Skeletal muscle tissue (tissue), 3 donors: ENCODE measurements at regions not wholly inside any gene's neighbourhood (a gene's known extent, or its start where the extent isn't known, plus 50 kb on each side); places are given as distances from the start of the nearest gene placed in this dataset.

Experiments
- H3K27ac ChIP-seq: one replicate; pipeline ENCODE4 v1.7.0; 2013; ENCODE audit warnings: mild to moderate bottlenecking, low read depth, low read length, inconsistent platforms
- H3K27me3 ChIP-seq, 3 donors: one replicate each; pipeline ENCODE4 v1.7.0; 2013; ENCODE audit warnings: low read length in 3 of 3; ENCODE audit not compliant: control insufficient read depth in 3 of 3, insufficient read depth in 3 of 3
- H3K36me3 ChIP-seq, 3 donors: one replicate each; pipeline ENCODE4 v1.7.0; 2013; ENCODE audit warnings: low read length in 3 of 3; ENCODE audit not compliant: control insufficient read depth in 3 of 3, insufficient read depth in 3 of 3
- H3K4me1 ChIP-seq, 3 donors: one replicate each; pipeline ENCODE4 v1.7.0; 2013; ENCODE audit warnings: low read length in 3 of 3, mild to moderate bottlenecking in 3 of 3; ENCODE audit not compliant: control insufficient read depth in 3 of 3, insufficient read depth in 3 of 3
- H3K4me3 ChIP-seq, 3 donors: one replicate each; pipeline ENCODE4 v1.7.0; 2013; ENCODE audit warnings: low read length in 3 of 3
- H3K9ac ChIP-seq, 3 donors: one replicate each; pipeline ENCODE4 v1.7.0; 2013; ENCODE audit warnings: low read length in 3 of 3, mild to moderate bottlenecking in 3 of 3, moderate library complexity in 2 of 3, low read depth in 1 of 3
- H3K9me3 ChIP-seq, 3 donors: one replicate each; pipeline ENCODE4 v1.7.0; 2013; ENCODE audit warnings: low read length in 3 of 3; ENCODE audit not compliant: control insufficient read depth in 3 of 3
- donor health status: Osteomylitis.

- no peak overlapping the region for H3K4me3 ChIP-seq
- H3K36me3 ChIP-seq: no peaks in the 10 kb centered on the region
- no peaks in the 10 kb centered on the region for H3K4me1 ChIP-seq
- H3K9me3 ChIP-seq: no peaks in the 10 kb centered on the region
- H3K9ac ChIP-seq: no peak overlapping the region
- peaks cover 0 to 17% (median 9%) of the 10 kb centered on the region in 3 donors for H3K27me3 ChIP-seq
- H3K27ac ChIP-seq: no peak overlapping the region
Measured at GRCh38 chr14:65794674-65795279, 382.2 kb downstream of the FUT8 start.

- Histone ChIP-seq H3K27ac (no peak overlapping the region), H3K4me1 (no peaks in the 10 kb centered on the region), H3K36me3 (no peaks in the 10 kb centered on the region), H3K4me3 (no peak overlapping the region), H3K9me3 (no peaks in the 10 kb centered on the region), H3K9ac (no peak overlapping the region), H3K27me3 (peaks cover 0 to 3% (median 2%) of the 10 kb centered on the region in 3 donors)
Measured at GRCh38 chr14:65798216-65798615, 385.7 kb downstream of the FUT8 start.

- Histone ChIP-seq H3K27me3 (peaks cover 0 to 3% (median 0%) of the 10 kb centered on the region in 3 donors), H3K9me3 (no peaks in the 10 kb centered on the region), H3K27ac (no peak overlapping the region), H3K4me3 (no peak overlapping the region), H3K36me3 (no peaks in the 10 kb centered on the region), H3K4me1 (no peaks in the 10 kb centered on the region), H3K9ac (no peak overlapping the region)
Measured at GRCh38 chr14:65800694-65801093, 388.2 kb downstream of the FUT8 start.

GRCh38 chr14:65802196-65802595, 389.7 kb downstream of the FUT8 start:
- no peaks in the 10 kb centered on the region for H3K4me1 ChIP-seq
- no peak overlapping the region for H3K4me3 ChIP-seq
- no peaks in the 10 kb centered on the region for H3K36me3 ChIP-seq
- H3K9ac ChIP-seq: no peak overlapping the region
- H3K27me3 ChIP-seq: peaks cover 0 to 4% (median 3%) of the 10 kb centered on the region in 3 donors
- H3K27ac ChIP-seq: no peak overlapping the region
- H3K9me3 ChIP-seq: no peaks in the 10 kb centered on the region

GRCh38 chr14:65803885-65804284, 391.4 kb downstream of the FUT8 start:
- Histone ChIP-seq H3K27ac (no peak overlapping the region), H3K4me3 (no peak overlapping the region), H3K9ac (no peak overlapping the region), H3K4me1 (no peaks in the 10 kb centered on the region), H3K9me3 (peaks cover 0 to 8% (median 4%) of the 10 kb centered on the region in 3 donors), H3K27me3 (peaks cover 0 to 4% (median 3%) of the 10 kb centered on the region in 3 donors), H3K36me3 (no peaks in the 10 kb centered on the region)

- no peak overlapping the region for H3K9ac ChIP-seq
- no peak overlapping the region for H3K27ac ChIP-seq
- H3K27me3 ChIP-seq: peaks cover 0 to 4% (median 3%) of the 10 kb centered on the region in 3 donors
- H3K9me3 ChIP-seq: peaks cover 0 to 10% (median 7%) of the 10 kb centered on the region in 3 donors
- H3K4me3 ChIP-seq: no peak overlapping the region
- no peaks in the 10 kb centered on the region for H3K4me1 ChIP-seq
- no peaks in the 10 kb centered on the region for H3K36me3 ChIP-seq
Measured at GRCh38 chr14:65804439-65805112, 392.0 kb downstream of the FUT8 start.

GRCh38 chr14:65805113-65805473, 392.6 kb downstream of the FUT8 start:
- H3K27ac ChIP-seq: no peak overlapping the region
- H3K9me3 ChIP-seq: peaks cover 0 to 10% (median 7%) of the 10 kb centered on the region in 3 donors
- no peak overlapping the region for H3K9ac ChIP-seq
- no peaks in the 10 kb centered on the region for H3K36me3 ChIP-seq
- H3K4me1 ChIP-seq: no peaks in the 10 kb centered on the region
- no peak overlapping the region for H3K4me3 ChIP-seq
- peaks cover 0 to 4% (median 3%) of the 10 kb centered on the region in 3 donors for H3K27me3 ChIP-seq

- Histone ChIP-seq H3K9ac (no peak overlapping the region), H3K9me3 (peaks cover 0 to 10% (median 7%) of the 10 kb centered on the region in 3 donors), H3K4me1 (no peaks in the 10 kb centered on the region), H3K36me3 (no peaks in the 10 kb centered on the region), H3K4me3 (no peak overlapping the region), H3K27me3 (peaks cover 0 to 4% (median 3%) of the 10 kb centered on the region in 3 donors), H3K27ac (no peak overlapping the region)
Measured at GRCh38 chr14:65808390-65808789, 395.9 kb downstream of the FUT8 start.

GRCh38 chr14:65810322-65810721, 397.8 kb downstream of the FUT8 start:
- H3K4me3 ChIP-seq: no peak overlapping the region

GRCh38 chr14:65813760-65814384, 401.3 kb downstream of the FUT8 start:
- H3K4me1 ChIP-seq: no peaks in the 10 kb centered on the region
- H3K4me3 ChIP-seq: no peak overlapping the region

More at GRCh38 chr14:65810322-65810721, 397.8 kb downstream of the FUT8 start:
- Histone ChIP-seq H3K4me1 (no peaks in the 10 kb centered on the region), H3K9ac (no peak overlapping the region), H3K27ac (no peak overlapping the region), H3K9me3 (peaks cover 0 to 10% (median 7%) of the 10 kb centered on the region in 3 donors), H3K36me3 (no peaks in the 10 kb centered on the region), H3K27me3 (peaks cover 0 to 4% (median 3%) of the 10 kb centered on the region in 3 donors)

More at GRCh38 chr14:65813760-65814384, 401.3 kb downstream of the FUT8 start:
- Histone ChIP-seq H3K27ac (no peak overlapping the region), H3K9me3 (peaks cover 0 to 3% (median 2%) of the 10 kb centered on the region in 3 donors), H3K9ac (no peak overlapping the region), H3K36me3 (no peaks in the 10 kb centered on the region), H3K27me3 (peaks cover 0 to 4% (median 0%) of the 10 kb centered on the region in 3 donors)
